NCI-H2196 (cell line): ENCODE measurements at regions not wholly inside any gene's neighbourhood (a gene's known extent, or its start where the extent isn't known, plus 50 kb on each side); places are given as distances from the start of the nearest gene placed in this dataset.
A peak's percentile ranks its signal among the peaks of the same experiment; 100 is the strongest.
"Not testable (repeated sequence)": the region's sequence is repeated elsewhere in the genome, so short reads cannot be mapped to it uniquely, and the experiment has no call there.

Experiments used
- DNase-seq: peaks from one replicate; lab custom pipeline; 2025; ENCODE audit not compliant: unreplicated experiment; lab: John Stamatoyannopoulos, UW

GRCh38 chr17:43345515-43345914 lies 53.3 kb upstream of the ARL4D start:
- DNase-seq = not testable (repeated sequence)

- DNase-seq = no peak
These were observed 54.1 kb upstream of the ARL4D start for GRCh38 chr17:43344685-43345084.

DNA sequence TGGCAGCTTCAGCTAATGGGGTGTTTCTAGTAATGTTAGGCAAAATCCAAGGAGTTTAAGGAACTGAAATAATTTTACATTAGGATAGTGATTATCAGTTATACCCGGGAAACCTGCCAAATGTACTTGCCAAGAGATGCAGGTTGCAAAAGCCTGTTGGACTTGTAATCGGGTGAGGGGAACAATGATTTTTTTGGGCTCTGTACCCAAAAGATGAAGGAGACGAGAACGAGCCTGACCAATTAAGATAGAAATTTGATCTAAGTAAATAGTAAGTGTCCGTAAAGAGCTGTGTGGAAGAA lies 56.3 kb upstream of the ARL4D start:
- no peak for DNase-seq

GRCh38 chr17:43341715-43342588 lies 56.8 kb upstream of the ARL4D start:
- no peak for DNase-seq

DNA sequence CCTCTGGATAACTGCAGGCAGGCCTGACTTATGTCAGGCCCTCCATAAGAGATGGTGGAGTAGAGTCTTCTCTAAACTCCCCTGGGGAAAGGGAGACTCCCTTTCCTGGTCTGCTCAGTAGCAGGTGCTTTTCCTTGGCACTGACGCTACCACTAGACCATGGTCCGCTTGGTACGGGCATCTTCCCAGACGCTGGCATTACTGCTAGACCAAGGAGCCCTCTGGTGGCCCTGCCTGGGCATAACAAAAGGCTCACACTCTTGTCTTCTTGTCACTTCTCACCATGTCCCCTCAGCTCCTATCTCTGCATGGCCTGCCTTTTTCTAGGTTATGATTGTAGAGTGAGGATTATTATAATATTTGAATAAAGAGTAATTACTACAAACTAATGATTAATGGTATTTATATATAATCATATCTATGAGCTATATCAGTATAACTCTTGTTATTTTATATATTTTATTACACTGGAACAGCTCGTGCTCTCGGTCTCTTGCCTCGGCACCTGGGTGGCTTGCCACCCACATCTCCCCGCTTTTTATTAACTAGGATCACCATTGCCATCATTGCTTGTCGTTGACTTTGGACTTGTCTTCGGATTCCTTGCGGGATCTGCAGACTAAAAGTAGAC lies 59.8 kb upstream of the ARL4D start:
- peak; percentile 60 for DNase-seq

DNA sequence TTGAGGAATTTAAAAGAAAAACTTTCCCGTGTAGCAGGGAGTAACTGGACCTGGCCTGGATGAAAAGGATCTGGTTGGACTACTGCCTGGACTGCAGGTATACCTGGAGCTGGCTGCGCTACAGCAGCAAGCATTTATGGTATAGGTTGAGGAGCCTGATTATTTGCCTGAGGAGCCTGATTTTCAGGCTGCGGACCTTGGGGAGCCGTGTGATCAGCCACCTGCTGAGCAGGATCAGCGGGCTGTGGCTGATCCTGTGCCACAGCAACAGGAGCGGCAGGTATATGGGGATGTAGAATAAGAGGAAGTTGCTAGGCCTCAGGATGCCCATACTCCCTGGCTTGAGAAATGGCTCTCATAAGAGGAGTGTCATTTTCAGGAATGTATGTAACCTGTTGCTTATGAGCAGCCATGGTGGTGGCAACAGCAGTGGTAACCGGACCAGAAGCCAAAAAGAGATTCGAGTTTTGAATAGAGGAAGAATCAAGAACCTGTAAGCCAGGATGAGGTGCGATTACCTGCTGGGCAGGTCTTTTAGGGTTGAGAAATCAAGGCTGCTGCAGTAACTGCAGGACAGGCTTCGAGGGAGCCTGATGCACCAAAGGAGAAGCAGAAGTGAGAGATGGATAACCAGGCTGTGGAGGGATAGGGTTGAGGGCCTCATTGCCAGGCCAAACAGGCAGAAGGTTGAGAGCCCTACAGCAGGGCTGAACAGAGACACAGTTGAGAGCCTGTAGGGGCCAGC lies 60.9 kb upstream of the ARL4D start:
- DNase-seq = no peak

DNA sequence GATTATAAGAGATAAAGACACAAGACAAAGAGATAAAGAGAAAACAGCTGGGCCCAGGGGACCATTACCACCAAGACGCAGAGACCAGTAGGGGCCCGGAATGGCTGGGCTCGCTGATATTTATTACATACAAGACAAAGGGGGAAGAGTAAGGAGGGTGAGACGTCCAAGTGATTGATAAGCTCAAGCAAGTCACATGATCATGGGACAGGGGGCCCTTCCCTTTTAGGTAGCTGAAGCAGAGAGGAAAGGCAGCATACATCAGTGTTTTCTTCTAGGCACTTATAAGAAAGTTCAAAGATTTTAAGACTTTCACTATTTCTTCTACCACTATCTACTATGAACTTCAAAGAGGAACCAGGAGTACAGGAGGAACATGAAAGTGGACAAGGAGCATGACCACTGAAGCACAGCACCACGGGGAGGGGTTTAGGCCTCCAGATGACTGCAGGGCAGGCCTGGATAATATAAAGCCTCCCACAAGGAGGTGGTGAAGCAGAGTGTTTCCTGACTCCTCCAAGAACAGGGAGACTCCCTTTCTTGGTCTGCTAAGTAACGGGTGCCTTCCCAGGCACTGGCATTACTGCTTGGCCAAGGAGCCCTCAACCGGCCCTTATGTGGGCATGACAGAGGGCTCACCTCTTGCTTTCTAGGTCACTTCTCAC lies 63.9 kb upstream of the ARL4D start:
- DNase-seq = no peak

GRCh38 chr17:43333433-43333943 lies 65.3 kb upstream of the ARL4D start:
- DNase-seq = no peak

DNA sequence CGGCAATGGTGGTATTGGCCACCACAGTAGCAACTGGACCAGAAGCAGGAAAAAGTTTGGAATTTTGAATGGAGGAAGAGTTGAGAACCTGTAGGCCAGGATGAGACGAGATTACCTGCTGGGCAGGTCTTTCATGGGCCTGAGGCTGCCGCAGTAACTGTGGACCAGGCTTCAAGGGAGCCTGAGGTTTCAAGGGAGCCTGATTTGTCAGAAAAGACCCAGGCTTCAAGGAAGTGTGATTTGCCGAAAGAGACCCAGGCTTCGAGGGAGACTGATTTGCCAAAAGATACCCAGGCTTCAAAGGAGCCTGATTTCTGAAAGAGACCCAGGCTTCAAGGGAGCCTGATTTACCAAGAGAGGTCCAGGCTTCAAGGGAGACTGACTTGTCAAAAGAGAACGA lies 66.6 kb upstream of the ARL4D start:
- no peak for DNase-seq

- DNase-seq = no peak
These were observed 67.7 kb upstream of the ARL4D start for GRCh38 chr17:43330876-43331639.

GRCh38 chr17:43329183-43329582 lies 69.6 kb upstream of the ARL4D start:
- no peak for DNase-seq

DNA sequence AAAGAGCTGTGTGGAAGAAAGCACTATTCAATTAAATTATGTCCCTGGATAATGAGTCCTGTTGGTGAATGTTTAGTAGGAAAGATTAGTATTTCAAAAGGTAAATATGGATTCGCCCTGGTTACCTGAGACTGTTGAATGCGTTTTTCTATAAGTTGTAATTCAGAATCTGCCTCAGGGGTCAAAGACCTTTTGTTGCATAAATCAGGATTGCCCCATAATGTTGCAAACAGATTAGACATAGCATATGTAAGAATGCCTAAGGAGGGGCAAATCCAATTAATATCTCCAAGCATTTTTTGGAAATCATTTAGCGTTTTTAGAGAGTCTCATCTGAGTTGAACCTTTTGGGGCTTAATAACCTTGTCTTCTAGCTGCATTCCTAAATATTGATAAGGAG lies 70.1 kb upstream of the ARL4D start:
- no peak for DNase-seq

DNA sequence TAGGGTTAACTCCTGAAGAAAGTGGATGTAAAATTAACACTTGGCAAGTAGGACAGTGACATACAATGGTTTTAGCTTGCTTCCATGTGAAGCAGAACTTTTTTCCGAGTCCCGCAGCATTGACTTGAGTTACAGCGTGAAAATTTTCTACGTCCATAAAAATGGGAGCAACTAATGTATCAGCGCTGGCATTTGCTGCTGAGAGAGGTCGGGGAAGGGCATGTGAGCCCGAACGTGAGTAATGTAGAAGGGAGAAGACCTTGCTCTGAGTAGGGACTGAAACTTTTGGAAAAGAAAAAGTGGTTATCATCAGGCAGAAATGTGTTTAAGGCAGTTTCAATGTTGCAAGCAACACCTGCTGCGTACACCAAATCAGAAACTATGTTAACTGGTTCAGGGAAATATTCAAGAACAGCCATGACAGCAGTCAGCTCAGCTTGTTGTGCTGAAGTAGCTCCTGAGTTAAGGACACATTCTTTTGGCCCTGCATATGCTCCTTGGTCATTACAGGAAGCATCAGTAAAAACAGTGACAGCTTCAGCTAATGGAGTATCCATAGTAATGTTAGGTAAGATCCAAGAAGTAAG lies 70.9 kb upstream of the ARL4D start:
- no peak for DNase-seq

DNA sequence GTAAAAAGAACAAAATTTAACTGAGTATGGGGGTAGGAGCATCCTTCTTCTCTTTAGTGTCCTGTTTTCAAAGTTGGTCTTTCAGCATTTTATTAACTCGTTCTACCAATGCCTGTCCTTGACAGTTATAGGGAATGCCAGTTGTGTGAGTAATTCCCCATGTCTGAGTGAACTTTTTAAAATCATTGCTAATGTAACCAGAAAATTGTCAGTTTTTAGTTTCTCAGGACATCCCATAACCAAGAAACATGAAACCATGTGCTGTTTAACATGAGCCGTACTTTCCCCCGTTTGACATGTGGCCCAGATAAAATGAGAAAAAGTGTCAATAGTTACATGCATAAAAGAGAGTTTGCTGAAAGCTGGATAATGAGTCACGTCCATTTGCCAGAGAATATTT lies 71.4 kb upstream of the ARL4D start:
- DNase-seq = no peak

GRCh38 chr17:43326490-43327275 lies 72.1 kb upstream of the ARL4D start:
- DNase-seq = no peak

DNA sequence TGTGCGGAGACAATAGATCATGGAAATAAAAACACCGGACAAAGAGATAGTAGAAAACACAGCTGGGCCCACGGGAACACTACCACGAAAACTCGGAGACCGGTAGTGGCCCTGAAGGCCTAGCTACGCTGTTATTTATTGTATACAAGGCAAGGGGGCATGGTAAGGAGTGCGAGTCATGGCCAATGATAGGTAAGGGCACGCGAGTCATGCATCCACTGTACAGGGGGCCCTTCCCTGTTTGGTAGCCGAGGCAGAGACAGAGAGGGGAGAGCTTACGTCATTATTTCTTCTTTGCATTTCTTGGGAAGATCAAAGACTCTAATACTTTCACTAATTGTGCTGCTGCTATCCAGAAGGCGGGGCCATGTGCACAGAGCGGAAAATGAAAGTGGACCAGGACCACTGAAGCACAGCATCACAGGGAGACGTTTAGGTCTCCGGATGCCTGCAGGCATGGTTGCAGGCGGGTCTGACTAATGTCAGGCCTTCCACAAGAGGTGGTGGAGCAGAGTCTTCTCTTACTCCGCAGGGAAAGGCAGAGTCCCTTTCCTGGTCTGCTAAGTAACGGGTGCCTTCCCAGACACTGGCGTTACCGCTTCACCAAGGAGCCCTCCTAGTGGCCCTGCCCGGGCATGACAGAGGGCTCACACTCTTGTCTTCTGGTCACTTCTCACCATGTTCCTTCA lies 74.4 kb upstream of the ARL4D start:
- DNase-seq = no peak

GRCh38 chr17:43319293-43320124 lies 79.3 kb upstream of the ARL4D start:
- no peak for DNase-seq

GRCh38 chr17:43316522-43317142 lies 82.2 kb upstream of the ARL4D start:
- no peak for DNase-seq
